GM18909 (cell line): ENCODE measurements at regions not wholly inside any gene's neighbourhood (a gene's known extent, or its start where the extent isn't known, plus 50 kb on each side); places are given as distances from the start of the nearest gene placed in this dataset.
"Not testable (repeated sequence)": the region's sequence is repeated elsewhere in the genome, so short reads cannot be mapped to it uniquely, and the experiment has no call there.

ENCODE experiments used
- ATAC-seq: cut with Tn5 transposase; IDR thresholded peaks from one replicate; pipeline ENCODE4 v1.9.1; 2021; ENCODE audit warnings: mild to moderate bottlenecking; ENCODE audit not compliant: unreplicated experiment, poor library complexity

DNA sequence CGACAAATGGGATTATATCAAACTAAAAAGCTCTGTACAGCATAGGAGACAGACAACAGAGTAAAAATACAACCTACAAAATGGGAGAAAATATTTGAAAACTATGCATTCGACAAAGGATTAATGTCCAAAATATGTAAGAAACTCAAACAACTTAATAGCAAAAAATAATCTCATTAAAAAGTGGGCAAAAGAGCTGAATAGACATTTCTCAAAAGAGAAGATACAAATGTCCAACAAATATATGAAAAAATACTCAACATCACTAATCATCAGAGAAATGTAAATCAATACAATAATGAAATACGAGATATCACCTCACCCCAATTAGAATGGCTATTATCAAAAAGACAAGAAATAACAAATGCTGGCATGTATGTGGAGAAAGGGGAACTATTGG is 272.9 kb downstream of the KLHL13 start:
- no peak for ATAC-seq

DNA sequence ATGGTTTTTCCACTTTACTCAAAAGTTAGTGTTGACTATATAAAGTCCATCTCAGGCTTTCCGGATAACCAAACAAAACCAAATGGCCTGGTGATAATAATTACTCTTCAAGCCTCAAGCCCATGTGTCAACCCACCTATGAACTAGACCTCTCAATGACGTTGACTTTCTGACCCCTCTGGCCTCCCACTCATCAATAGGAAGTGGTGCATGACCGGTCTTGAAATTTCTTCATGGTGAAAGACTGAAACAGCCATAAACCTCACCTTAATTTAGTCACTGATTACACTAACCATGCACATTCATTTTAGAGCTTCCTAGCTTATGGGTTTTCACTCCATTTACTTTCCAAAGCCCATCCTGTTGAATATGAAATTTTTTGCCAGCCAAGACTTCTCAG is 276.0 kb downstream of the KLHL13 start:
- no peak for ATAC-seq

DNA sequence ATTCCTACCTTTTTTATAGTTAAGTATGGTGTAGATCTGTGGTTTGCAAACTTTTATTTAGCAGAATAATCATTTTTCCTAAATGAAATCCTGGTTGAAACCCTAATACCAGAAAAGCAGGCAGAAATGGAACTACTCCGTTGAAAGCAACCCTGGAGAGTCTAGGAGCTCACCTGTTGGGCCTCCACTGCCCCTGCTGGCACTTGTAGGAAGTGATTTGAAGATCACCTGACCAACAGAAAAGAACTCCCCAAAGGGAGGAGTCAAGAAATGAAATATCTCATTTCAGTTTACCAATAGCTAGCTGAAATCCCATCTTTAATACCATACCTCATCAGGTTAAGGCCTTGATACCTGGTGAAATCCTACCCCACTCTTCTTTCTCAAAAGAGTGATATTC is 277.1 kb downstream of the KLHL13 start:
- peak; percentile 52 for ATAC-seq

DNA sequence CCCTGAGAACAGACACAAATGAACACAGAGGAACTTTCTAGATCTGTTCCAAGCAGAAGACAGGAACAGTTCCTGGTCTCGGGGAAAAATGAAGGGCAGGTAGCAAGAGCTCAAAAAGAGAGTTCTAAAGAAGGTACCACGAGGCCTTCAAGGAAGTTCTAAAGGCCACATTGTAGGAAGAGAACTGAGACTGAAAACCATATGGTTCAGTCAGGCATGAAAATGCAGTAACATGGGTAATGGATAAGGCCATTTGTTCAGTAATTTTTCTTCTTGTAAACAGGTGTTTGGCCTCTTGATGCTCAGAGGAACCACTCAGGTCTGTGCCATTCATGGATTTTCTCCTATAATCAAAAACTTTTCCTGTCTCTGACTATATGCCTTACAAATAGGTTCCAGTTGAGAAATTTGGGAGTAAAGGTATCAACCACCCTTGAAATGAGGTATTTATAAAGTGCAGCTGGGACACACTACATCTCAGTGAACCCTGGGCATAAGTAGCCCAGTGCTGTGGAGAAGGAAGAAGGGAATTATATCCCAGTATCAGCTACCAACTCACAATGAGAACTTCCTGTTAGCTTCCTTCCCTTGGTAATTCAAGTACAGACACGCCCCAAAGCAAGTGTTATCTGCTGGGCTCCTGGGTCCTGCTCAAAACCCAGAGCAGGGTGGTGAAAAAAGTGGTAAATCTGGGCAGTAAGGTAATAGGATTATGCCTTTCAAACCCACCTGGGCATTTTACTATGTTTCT is 277.9 kb downstream of the KLHL13 start:
- ATAC-seq: no peak

DNA sequence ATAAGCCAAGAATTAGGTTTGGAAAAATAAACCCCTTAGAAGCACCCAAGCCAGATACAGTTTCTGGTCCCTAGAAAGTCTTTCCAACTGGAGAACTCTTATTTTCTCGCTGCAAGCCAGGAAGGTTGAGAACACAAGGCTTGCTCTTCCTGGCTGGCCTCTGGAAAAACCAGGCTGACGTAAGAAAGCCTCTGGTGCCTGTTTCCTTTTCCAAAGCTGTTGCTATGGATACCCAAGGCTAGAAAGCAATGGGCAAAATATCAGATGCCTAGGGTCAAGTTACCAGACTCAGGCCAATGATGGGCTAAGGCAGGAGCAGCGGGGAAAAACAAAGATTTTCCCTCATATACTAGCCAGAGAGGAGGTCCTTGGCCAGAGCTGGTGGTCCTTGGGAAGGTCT is 281.6 kb downstream of the KLHL13 start:
- ATAC-seq: no peak

DNA sequence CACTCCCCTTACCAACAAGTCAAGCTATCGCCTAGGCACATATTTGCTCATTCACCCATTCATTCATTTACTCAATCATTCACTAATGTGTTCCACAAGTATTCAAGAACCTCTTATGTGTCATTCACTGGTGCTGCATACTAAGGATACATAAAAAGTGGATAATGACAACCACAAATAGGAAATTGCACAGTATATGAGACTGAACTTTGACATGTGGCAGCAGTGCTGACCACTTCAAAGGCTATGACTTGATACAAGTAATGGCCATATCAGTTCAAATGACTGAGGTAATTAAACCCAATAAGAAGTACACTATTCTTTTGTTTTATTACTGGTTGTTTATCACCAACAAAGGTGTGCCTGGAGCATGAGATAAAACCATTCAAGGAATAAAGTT is 282.5 kb downstream of the KLHL13 start:
- no peak for ATAC-seq

DNA sequence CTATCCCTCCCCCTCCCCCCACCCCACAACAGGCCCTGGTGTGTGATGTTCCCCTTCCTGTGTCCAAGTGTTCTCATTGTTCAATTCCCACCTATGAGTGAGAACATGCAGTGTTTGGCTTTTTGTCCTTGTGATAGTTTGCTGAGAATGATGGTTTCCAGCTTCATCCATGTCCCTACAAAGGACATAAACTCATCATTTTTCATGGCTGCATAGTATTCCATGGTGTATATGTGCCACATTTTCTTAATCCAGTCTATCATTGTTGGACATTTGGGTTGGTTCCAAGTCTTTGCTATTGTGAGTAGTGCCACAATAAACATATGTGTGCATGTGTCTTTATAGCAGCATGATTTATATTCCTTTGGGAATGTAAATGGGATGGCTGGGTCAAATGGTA is 295.1 kb downstream of the KLHL13 start:
- not testable (repeated sequence) for ATAC-seq

DNA sequence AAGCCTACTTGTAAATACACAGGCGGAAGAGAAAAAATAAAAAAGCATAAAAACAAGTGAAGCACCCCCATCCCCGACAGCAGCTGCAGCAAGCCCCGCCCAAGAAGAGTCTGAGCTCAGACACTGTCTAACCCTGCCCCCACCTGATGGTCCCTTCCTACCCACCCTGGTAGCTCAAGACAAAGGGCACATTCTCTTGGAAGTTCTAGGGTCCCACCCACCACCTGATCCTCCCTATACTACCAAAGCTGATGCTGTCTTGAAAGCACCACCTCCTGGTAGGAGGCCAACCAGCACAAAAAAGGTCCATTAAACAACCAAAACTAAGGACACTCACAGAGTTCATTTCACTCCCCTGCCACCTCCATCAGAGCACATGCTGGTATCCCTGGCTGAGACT is 308.2 kb downstream of the KLHL13 start:
- ATAC-seq: no peak

DNA sequence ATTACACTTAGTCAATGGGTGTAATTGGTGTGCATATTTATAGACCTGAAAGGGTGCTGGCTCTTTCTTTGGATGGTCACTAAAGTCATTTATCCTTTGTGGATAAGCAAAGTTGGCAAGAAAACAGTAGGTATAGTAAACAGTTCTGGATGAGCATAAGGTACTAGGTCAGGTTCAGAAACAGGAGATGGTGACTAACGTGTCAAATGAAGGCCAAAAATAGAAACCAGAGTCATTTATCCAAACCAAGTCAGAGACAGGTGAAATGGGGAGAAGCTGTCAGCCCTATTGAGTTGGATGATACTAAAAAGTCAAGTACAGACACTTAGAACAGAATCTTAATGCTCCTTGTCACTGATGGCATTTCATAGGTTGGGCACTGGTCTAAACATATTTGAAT is 313.1 kb downstream of the KLHL13 start:
- no peak for ATAC-seq

DNA sequence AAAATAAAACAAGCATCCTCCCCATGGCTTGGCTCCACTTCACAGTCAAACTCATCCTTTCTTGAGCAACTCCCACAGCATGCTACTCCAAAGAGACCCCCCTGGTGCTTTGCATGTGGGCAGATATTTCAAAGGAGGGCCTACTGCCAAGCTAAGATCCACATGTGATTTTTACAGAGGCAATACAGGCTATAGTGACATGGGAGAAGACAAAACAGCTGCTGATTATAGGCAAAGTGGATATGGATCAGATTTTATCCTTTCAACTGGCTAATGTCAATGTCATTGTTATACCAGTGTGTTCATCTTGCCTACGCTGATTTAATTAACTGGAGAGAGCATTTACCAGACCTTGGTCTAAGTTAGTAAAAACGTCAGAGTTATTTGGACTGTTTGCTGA is 328.3 kb downstream of the KLHL13 start:
- no peak for ATAC-seq

DNA sequence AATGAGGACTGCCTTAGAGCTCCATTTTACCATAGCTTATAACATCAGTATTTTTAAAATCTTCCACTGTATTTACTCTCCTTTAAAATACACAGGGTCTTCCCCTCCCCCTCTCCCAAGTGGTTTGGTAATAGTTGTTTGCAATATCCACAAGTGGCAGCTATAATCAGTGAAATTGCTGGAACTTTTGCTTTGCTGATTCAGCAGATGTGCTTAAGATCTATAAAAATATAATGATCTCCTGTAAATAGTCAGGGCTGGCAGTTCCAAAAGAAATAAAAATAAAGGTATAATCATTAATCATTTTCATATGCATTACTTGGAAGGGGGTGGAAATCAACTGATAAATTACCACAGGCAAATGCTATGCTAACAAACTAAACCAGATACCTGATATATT is 345.2 kb downstream of the KLHL13 start:
- no peak for ATAC-seq

DNA sequence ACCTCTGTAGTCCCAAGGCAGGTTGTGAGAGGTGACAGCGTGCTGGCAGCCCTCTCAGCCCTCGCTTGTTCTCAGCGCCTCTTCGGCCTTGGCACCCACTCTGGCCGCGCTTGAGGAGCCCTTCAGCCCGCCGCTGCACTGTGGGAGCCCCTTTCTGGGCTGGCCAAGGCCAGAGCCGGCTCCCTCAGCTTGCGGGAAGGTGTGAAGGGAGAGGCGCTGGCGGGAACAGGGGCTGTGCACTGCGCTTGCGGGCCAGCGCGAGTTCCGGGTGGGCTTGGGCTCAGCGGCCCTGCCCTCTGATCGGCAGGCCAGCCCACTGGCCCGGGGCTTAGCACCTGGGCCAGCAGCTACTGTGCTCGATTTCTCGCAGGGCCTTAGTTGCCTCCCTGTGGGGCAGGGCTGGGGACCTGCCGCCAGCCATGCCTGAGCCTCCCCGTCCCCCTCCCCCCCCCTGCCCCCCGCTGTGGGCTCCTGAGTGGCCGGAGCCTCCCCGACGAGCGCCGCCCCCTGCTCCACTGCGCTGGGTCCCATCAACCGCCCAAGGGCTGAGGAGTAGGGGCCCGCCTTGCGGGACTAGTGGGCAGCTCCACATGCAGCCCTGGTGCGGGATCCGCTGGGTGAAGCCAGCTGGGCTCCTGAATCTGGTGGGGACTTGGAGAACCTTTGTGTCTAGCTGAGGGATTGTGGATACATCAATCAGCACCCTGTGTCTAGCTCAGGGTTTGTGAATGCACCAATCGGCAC is 347.6 kb downstream of the KLHL13 start:
- no peak for ATAC-seq

DNA sequence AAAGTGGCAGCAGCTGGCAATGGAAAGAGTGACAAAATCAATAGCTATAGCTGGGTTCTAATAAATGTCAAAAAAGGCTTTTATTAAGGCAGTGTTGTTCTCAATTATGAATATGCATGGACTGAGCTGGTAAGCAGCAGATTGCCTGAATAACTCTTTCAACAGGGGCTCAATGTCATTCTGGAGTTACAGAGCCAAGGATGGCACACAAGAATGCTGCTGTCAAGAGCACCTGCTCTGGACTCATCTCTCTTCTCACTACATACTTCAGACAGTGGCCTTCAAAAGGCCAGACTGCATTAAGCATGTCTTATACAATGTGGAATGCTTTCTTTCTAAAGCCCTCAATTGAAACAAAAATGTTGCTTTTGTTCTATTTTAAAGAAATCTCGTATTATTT is 351.4 kb downstream of the KLHL13 start:
- ATAC-seq: no peak

DNA sequence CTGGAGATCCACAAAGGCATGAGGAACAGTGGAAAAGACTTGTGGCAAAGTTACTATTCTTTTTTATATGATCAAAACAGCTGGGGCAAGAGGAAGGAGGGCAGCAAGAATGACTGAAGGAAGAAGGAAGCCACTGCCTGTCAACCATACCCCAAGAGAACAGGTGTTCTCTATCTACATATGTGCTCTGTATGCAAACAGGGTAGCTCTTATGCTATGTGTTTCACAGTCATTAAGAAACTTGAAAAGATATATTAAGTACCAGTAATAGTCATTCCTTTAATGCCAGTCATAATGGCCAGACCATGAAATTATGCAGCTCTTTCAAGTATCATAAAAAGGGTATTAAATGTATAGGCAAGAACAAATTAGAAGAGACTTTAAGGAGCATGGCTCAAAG is 363.9 kb downstream of the KLHL13 start:
- ATAC-seq: no peak

DNA sequence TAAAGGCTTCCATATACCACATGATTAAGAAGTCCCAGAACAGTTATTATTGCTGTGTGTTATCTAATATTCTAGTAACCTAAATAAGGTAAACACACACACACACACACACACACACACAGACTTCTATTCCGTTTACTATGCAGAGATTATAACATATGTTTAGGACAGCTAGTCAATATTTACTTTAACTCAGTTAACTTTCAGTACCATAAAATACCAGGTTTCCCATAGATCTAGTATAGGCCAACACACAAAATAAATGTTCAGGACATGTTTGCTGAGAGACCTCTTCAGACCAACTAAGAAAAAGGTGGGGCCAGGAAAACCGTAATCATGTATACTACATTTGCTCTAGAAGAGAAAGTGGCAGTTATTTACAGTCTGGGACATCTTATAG is 365.5 kb downstream of the KLHL13 start:
- ATAC-seq: no peak

DNA sequence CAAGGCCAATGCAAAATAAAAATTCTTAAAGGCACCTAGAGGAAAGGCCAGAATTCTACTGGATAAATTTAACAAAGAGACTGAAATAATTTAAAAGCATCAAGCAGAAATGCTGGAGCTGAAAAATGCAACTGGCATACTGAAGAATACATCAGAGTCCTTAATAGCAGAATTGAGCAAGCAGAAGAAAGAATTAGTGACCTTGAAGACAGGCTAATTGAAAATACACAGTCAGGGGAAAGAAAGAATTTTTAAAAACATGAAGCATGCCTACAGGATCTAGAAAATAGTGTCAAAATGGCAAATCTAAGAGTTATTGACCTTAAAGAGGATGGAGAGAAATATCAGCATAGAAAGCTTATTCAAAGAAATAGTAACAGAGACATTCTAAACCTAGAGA is 371.7 kb downstream of the KLHL13 start:
- ATAC-seq: no peak

DNA sequence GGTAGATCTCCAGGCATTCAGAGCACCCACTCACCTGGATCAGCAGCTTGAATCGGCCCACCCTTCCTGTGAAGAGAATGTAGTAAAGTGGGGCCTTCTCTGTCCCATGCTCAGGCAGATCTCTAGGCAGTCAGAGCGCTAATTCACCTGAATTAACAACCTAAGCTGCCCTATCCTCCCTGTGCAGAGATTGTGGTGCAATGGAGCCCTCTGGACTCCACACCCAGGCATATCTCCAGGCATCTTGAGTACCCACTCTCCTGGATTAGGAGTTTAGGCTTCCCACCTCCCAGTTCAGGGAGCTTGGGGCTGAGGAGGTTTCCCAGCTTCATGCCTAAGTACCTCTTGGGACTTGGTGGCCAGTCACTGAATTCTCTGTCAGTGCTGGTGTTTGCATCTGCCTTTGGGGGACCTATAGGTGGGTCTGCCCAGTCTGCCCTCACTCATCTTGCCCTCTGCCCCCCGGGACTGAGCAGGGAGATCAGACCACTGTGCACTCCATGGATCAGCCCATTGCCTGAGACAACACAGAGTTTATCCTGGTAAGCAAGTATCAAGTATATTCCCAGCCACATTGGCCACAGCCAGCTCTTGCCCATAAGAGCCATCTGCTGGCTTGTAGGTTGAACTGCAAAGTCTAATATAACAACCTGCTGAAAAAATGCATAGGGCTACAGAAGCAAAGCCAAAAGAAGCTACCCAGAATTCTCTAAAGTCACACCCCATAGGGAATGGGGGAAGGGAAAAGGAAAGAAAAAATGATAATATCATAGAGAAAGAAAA is 372.9 kb downstream of the KLHL13 start:
- ATAC-seq: no peak

DNA sequence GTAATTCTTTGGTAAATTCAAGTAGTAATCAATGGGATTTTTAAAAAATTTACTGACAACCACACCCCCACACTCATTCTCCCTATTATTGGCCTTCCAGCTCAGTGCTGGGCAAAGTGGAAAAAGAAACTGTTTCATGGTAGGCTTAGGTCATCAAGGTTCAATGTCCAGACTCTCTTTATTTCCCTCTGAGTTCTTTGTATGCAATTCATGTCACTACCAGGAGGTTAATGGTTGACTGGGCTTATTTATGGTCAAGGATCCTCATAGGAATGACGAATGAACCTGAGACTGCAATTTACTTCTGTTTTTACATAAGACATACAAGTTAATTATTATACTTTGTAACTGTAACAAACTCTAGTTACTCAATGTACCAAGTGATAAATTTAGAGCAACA is 403.2 kb downstream of the KLHL13 start:
- ATAC-seq: peak; percentile 45

DNA sequence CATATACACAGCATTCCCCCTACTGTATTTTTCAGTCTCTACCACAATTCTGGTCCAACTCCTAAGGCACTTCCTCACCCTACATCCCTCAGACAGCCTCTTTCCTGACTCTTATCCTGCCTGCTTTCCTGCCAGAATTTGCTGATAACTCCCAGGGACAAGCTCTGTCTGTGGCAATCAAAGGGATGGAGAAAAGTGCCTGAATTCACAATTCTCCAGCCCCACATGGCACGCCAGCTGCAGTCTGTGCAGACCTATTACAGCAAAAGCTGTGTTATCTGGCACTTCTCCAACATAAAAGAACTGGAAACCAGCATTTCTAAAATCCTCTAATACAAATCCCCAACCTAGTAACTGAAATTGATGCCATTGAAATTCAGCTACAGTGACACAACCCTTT is 404.8 kb downstream of the KLHL13 start:
- no peak for ATAC-seq

DNA sequence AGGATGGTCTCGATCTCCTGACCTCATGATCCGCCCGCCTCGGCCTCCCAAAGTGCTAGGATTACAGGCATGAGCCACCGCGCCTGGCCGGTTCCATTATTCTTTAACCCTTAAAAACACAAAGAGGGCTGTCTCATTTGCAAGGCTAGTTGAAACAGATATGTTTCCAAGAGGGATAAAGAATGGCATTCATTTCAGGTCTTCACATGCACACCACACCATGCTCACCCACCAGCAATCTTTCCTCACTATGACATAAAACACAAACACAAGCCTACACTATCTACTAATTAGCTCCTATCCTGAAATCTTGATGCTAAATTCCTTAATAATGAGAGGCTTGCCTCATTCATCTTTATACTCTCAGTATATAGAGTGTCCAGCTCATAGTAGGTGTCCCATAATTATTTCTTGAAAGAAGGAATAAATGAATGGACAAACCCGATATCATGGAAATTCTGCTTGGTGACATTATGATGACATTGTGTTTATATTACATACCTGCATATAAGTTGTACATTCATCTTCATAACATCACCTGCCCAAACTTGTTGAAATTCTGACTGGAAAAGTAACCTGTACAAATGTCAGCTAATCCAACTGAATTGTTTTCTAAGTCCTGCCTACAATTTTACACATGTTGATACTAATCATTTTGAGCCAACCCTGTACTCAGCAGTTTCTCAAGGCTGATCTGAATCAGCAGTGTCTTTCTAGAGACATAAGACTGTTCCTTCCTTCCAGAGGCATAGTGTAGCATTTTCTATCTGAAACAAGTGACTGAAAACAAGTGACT is 408.5 kb downstream of the KLHL13 start:
- no peak for ATAC-seq

DNA sequence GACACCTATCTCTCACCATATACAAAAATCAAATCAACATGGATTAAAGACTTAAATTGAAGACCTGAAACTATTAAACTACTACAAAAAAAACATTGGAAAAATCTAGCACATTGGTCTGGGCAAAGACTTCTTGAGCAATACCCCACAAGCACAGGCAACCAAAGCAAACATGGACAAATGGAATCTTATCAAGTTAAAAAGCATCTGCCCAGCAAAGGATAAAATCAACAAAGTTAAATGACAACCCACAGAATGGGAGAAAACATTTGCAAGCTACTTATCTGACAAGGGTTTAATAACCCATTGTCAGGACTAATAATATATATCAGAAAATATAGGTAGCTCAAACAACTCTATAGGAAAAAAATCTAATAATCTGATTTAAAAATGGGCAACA is 415.6 kb downstream of the KLHL13 start:
- ATAC-seq: no peak
